GM12891 (cell line): ENCODE measurements at regions not wholly inside any gene's neighbourhood (a gene's known extent, or its start where the extent isn't known, plus 50 kb on each side); places are given as distances from the start of the nearest gene placed in this dataset.

Experiments
- DNase-seq: peaks from one replicate; pipeline ENCODE4 v3.0.0; 2011; ENCODE audit warnings: low spot score; ENCODE audit not compliant: insufficient read length
- FAIRE-seq: peaks from 2 replicates; lab custom pipeline; 2011; peaks lifted over from hg19 to GRCh38; lab: Jason Lieb, UNC
- PAX5 ChIP-seq: IDR thresholded peaks from 2 replicates; pipeline ENCODE4 v1.6.1; 2011; ENCODE audit warnings: low read length, moderate library complexity, mild to moderate bottlenecking; ENCODE audit not compliant: insufficient read depth, severe bottlenecking
- POLR2A ChIP-seq: IDR thresholded peaks from 2 replicates; pipeline ENCODE4 v1.6.1; 2011; ENCODE audit warnings: low read depth, low read length, control low read depth
- POLR2AphosphoS5 ChIP-seq: IDR thresholded peaks from 2 replicates; pipeline ENCODE4 v1.6.1; 2011; ENCODE audit warnings: low read depth, low read length, control low read depth
- POU2F2 ChIP-seq: IDR thresholded peaks from 2 replicates; pipeline ENCODE4 v1.6.1; 2011; ENCODE audit warnings: low read depth, mild to moderate bottlenecking, control low read depth, low read length, moderate library complexity
- SPI1 ChIP-seq: IDR thresholded peaks from 2 replicates; pipeline ENCODE4 v1.6.1; 2011; ENCODE audit warnings: low read depth, low read length, control low read depth
- TAF1 ChIP-seq: IDR thresholded peaks from 2 replicates; pipeline ENCODE4 v1.6.1; 2011; ENCODE audit warnings: low read depth, low read length, control low read depth

GRCh38 chr5:155106221-155106620 lies 92.7 kb downstream of the KIF4B start:
- TF ChIP-seq POLR2AphosphoS5 (no peak), PAX5 (no peak), SPI1 (no peak), TAF1 (no peak), POLR2A (no peak), POU2F2 (no peak)

GRCh38 chr5:155113888-155114287 lies 100.3 kb downstream of the KIF4B start:
- TF ChIP-seq SPI1: no peak
- no peak for TF ChIP-seq TAF1
- TF ChIP-seq PAX5: no peak
- no peak for TF ChIP-seq POU2F2
- TF ChIP-seq POLR2AphosphoS5: no peak
- TF ChIP-seq POLR2A: no peak
- FAIRE-seq (no peak), DNase-seq (no peak)

More at GRCh38 chr5:155106221-155106620, 92.7 kb downstream of the KIF4B start:
- DNase-seq (no peak), FAIRE-seq (no peak)

GRCh38 chr5:155114655-155115054 lies 101.1 kb downstream of the KIF4B start:
- DNase-seq (no peak), FAIRE-seq (no peak)
- TF ChIP-seq TAF1 (no peak), POLR2AphosphoS5 (no peak), SPI1 (no peak)

- TF ChIP-seq TAF1: no peak
- no peak for TF ChIP-seq PAX5
- no peak for TF ChIP-seq POU2F2
- no peak for TF ChIP-seq POLR2A
- no peak for TF ChIP-seq SPI1
- TF ChIP-seq POLR2AphosphoS5: no peak
- no peak for FAIRE-seq
- no peak for DNase-seq
Observed at GRCh38 chr5:155116456-155117251, 103.1 kb downstream of the KIF4B start.

GRCh38 chr5:155125551-155126095 lies 112.1 kb downstream of the KIF4B start:
- DNase-seq (no peak), FAIRE-seq (no peak)
- no peak for TF ChIP-seq POU2F2
- TF ChIP-seq SPI1: no peak
- TF ChIP-seq POLR2AphosphoS5: no peak
- no peak for TF ChIP-seq POLR2A
- TF ChIP-seq TAF1: no peak
- TF ChIP-seq PAX5: no peak

- DNase-seq: no peak
- TF ChIP-seq POLR2A (no peak), SPI1 (no peak), PAX5 (no peak), POU2F2 (no peak), POLR2AphosphoS5 (no peak), TAF1 (no peak)
- no peak for FAIRE-seq
Observed at GRCh38 chr5:155126573-155126972, 113.0 kb downstream of the KIF4B start.

GRCh38 chr5:155127552-155127951 lies 114.0 kb downstream of the KIF4B start:
- no peak for TF ChIP-seq SPI1
- no peak for TF ChIP-seq POU2F2
- no peak for TF ChIP-seq POLR2A
- no peak for TF ChIP-seq PAX5
- no peak for TF ChIP-seq POLR2AphosphoS5
- TF ChIP-seq TAF1: no peak
- DNase-seq (no peak), FAIRE-seq (no peak)

GRCh38 chr5:155128786-155129512 lies 115.4 kb downstream of the KIF4B start:
- no peak for FAIRE-seq
- TF ChIP-seq POLR2AphosphoS5: no peak
- no peak for TF ChIP-seq PAX5
- no peak for TF ChIP-seq SPI1
- no peak for TF ChIP-seq POLR2A
- TF ChIP-seq TAF1: no peak
- TF ChIP-seq POU2F2: no peak
- DNase-seq: no peak

- FAIRE-seq (no peak), DNase-seq (no peak)
- TF ChIP-seq POLR2A (no peak), POU2F2 (no peak)
Observed at GRCh38 chr5:155129513-155129880, 115.9 kb downstream of the KIF4B start.
